GM21723 (cell line): ENCODE measurements at regions not wholly inside any gene's neighbourhood (a gene's known extent, or its start where the extent isn't known, plus 50 kb on each side); places are given as distances from the start of the nearest gene placed in this dataset.
"Not testable (repeated sequence)": the region's sequence is repeated elsewhere in the genome, so short reads cannot be mapped to it uniquely, and the experiment has no call there.

Experiments used
- ATAC-seq: cut with Tn5 transposase; IDR thresholded peaks from one replicate; pipeline ENCODE4 v1.9.1; 2021; ENCODE audit warnings: mild to moderate bottlenecking, moderate library complexity; ENCODE audit not compliant: unreplicated experiment

GRCh38 chr11:15825976-15826650 lies 530.2 kb downstream of the SOX6 start:
- no peak for ATAC-seq

- peak; percentile 56 for ATAC-seq
Observed at GRCh38 chr11:15826826-15827225, 529.5 kb downstream of the SOX6 start.

- no peak for ATAC-seq
Observed at GRCh38 chr11:15828215-15828853, 528.0 kb downstream of the SOX6 start.

- ATAC-seq: no peak
Observed at GRCh38 chr11:15829312-15829711, 527.0 kb downstream of the SOX6 start.

GRCh38 chr11:15830741-15831428 lies 525.5 kb downstream of the SOX6 start:
- ATAC-seq: no peak

GRCh38 chr11:15835788-15836411 lies 520.4 kb downstream of the SOX6 start:
- ATAC-seq: no peak

GRCh38 chr11:15836795-15837194 lies 519.6 kb downstream of the SOX6 start:
- no peak for ATAC-seq

- ATAC-seq: no peak
Observed at GRCh38 chr11:15837901-15838489, 518.4 kb downstream of the SOX6 start.

GRCh38 chr11:15839061-15839460 lies 517.3 kb downstream of the SOX6 start:
- ATAC-seq: no peak

GRCh38 chr11:15840966-15841365 lies 515.4 kb downstream of the SOX6 start:
- ATAC-seq: no peak

GRCh38 chr11:15841931-15842740 lies 514.2 kb downstream of the SOX6 start:
- no peak for ATAC-seq

- no peak for ATAC-seq
Observed at GRCh38 chr11:15843309-15843872, 513.0 kb downstream of the SOX6 start.

- ATAC-seq: no peak
Observed at GRCh38 chr11:15845261-15845660, 511.1 kb downstream of the SOX6 start.

GRCh38 chr11:15848631-15849168 lies 507.6 kb downstream of the SOX6 start:
- no peak for ATAC-seq

- no peak for ATAC-seq
Observed at GRCh38 chr11:15849257-15849656, 507.1 kb downstream of the SOX6 start.

- not testable (repeated sequence) for ATAC-seq
Observed at GRCh38 chr11:15850335-15850734, 506.0 kb downstream of the SOX6 start.

- no peak for ATAC-seq
Observed at GRCh38 chr11:15851051-15851498, 505.3 kb downstream of the SOX6 start.

- no peak for ATAC-seq
Observed at GRCh38 chr11:15852179-15852578, 504.2 kb downstream of the SOX6 start.

GRCh38 chr11:15854245-15854644 lies 502.1 kb downstream of the SOX6 start:
- no peak for ATAC-seq

- ATAC-seq: no peak
Observed at GRCh38 chr11:15858881-15859280, 497.5 kb downstream of the SOX6 start.
